Amniotic stem cell (primary cell): ENCODE measurements at regions not wholly inside any gene's neighbourhood (a gene's known extent, or its start where the extent isn't known, plus 50 kb on each side); places are given as distances from the start of the nearest gene placed in this dataset.

Experiments used
- DNase-seq: peaks from one replicate; lab custom pipeline; 2025; lab: John Stamatoyannopoulos, UW

DNA sequence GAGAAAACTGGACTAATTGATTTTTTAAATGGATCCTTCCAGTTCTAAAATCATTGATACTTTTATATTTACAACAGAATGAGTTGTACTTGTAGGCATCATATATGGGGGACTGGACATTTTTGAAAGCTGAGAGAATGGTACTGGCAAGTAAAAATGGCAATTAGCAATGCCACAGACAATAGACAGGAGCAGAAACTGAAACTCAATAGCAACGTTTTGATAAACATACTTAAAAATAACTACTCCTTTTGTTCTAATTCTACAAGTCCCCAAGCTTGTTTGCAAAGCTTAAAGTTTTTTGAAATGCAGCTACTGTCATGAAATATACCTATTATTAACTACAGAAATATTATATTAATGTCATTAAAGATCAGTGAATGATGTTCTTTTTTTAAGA, 52.8 kb upstream of the FBXL7 start:
- no peak for DNase-seq

DNA sequence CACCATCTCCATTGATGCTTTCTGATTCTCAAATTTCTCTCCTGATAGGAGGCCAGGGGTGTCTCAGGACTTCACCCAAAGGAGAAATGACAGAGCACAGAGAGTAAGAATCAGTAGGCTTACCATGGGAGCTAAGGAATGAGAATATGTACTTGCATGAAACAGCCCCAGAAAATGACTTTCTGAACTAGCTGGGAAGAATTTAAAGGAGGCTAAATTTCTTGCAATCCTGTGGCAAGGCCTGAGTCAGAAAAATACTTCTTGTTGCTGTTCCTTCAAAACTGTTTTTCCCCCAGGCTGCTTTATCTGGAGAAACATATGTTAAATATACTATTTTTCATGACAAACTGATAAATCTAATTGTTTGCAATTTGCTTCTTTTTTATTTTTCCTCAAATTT, 53.4 kb upstream of the FBXL7 start:
- peak; percentile 39 for DNase-seq

DNA sequence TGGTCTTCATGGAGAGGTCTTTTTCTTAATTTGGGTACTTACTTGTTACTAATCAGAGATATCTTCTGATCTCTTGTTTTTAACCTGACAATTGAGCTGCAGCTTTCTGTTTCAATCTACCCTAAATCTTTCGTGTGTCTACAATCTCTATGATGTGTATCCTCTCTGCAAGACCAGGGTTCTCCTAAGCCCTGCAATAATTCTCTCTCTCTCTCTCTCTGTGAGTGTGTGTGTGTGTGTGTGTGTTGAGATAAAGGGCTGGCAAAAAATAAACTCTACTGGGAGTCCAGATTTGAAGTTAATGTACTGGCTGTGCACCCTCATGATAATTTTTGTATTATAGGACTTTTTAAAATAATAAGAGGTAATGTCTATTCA, 57.8 kb upstream of the FBXL7 start:
- DNase-seq: no peak

DNA sequence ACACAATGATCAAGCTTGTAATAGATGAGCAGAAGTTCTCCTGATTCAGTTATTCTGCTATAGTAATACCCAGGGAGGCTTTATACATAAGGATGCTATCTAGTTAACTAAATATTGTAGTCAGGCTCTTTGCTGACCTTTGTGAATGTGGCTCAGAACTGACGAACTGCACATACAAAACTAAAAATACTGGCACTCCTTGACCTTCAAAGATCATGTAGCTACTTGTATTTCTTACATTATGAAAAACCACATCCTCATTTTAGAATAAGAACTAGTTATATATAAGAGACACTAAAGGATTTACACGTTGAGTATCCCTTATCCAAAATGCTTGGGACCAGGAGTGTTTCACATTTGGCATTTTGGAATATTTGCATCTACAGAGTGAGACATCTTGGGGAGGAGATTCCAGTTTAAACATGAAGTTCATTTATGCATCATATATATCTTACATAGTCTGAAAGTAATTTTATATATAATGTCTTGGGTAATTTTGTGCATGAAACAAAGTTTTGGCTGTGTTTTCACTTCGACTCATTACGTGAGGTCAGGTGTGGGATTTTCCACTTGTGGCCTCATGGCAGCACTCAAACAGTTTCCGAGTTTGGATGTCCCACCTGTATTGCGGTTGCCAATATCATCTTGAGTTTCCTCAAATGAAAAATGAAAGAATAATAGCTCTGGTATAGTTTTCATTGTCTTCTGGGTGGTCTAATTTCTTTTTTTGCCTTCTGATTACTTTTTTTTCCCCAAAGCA, 58.4 kb upstream of the FBXL7 start:
- DNase-seq: no peak

DNA sequence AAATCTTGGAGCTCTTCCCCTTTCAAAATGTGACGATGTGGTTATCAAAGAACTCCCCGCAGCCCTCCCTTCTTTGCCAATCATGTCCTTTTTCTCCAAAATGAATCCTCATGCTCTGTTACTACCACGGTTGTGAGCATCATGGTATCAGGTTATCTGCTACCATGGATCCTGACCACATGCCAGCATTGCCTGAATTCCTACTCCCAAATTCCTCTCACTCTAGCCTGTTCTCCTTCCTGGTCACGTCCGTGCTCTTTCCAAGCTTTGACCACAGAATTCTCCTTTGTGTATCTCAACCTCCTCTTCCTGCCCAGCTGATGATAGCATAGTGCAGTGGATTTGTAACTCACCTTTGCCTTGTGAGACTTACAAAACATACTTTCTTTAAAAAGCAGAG, 59.5 kb upstream of the FBXL7 start:
- no peak for DNase-seq

DNA sequence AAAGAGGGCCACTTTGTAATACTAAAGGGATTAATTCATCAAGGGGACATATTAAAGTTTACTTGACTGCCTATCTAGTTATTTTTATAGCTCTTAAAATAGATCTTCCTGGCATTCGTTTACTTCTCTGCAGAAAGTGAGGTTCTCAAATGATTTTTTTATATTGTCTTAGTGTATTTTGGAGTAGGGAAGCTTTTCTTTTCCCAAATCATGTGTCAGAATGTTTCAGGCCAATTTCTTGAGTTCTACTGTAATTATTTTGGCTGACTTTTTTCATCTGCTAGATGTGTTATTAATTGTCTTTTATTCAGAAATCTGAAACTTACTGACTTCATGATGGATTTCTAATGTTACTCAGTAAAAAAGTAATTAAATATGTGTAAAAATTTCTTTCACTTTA, 60.2 kb upstream of the FBXL7 start:
- no peak for DNase-seq

DNA sequence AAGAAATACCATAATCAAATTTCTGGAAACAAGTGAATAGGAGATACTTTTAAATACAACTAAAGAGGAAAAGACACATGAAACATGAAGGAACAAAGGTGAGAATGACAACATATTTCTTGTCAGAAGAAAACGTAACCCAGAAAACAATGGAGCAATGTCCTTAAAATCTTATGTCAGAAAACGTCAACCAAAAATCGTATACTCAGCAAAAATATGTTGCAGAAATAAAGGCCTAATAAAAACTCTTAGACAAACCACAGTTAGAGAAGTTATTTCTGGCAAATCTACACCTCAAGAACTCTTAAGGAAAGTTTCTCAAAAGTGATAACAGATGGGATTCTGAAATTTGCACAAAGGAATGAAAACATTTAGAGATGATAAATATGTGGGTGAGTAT, 66.3 kb upstream of the FBXL7 start:
- no peak for DNase-seq

DNA sequence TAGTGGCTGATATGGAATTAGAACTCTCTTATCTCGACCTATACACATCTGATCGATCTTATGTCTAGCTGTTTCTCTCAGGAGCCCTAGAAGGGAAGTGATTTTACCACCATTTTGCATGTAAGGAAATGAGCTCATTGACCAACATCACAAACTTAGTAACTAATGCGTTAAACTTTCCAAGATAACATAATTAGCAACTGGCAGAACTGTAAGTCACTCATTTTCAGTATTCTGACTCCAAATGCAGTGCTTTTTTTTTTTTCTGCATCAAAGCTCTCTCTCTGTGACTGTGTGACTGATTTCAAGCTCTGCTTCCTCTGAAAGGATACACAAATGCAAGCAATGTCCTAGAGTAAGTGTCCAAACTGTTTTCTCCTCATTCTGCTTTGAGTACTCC, 68.1 kb upstream of the FBXL7 start:
- no peak for DNase-seq

DNA sequence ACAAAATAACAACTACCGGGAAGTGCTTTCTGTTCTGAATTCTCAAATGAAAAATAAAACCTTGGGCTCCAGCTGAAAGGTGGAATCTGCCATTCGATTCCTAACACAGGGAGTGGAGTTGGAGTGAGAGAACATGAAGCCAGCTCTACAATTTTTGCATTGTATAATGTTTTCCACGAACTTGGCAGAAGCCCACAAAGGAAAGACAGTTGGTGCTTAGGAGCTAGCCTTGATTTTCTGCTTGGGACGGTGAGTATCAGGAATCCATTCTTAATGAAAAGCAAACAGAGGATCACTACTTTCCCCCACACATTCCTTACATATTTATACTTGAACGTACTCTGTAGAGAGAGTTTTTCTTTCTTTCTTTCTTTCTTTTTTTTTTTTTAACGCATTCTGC, 74.2 kb upstream of the FBXL7 start:
- no peak for DNase-seq

DNA sequence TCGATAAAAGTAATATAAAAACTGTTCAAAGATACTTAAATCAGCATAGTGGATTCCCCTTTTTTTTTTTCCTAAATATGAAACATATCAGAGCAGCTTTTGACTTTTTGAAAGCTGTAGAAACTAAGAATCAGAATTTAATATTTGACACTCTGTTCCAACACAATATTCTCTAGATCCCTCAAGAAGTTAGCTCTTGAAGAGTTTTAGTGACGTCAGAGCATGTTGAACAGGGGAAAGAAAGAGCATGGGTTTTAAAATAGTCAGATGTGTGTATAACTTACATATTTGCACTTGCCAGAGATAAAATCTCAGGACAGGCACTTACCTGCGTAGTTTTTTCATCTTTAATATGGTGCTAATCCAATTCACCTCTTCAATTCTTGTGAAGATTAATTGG, 75.2 kb upstream of the FBXL7 start:
- DNase-seq: no peak

DNA sequence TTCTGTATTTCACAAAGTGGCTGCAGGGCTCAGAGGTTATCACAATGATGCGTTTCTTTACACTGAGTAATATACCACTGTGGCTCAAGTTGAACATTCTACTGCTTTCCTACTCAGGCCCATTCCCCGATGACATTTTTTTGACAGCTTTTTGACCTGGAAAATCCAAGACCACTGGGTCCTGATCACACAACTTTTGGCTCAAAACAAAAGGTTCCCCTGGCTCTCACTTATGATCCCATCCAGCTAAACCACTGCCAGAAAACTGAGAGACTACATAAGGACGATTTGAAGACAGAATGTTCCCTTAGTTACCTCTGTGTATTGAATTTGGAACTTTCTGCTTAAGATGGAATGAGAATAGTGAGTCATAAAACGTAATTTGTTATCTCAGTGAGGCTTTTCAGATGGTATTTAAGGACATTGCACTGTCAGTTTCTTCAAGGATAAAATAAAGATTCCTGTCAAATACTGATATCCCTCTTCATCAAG, 78.0 kb upstream of the FBXL7 start:
- no peak for DNase-seq

DNA sequence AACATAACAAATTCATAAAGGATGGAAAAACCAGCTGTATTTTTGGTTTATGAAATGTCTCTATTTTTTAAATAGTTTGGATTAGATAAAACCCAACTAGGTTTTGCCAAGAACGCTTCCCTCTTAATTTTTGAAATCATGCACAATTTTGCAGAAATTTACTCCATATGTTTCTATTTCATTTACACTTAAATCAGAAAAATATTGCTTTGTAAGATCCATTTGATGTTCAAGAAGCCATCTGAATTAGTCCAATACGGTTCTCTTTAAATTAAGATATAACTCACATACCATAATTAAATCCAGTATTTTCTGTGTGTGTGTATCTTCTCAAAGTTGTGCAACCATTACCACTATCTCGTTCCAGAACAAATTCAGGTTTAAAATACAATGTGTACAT, 78.6 kb upstream of the FBXL7 start:
- DNase-seq: no peak

DNA sequence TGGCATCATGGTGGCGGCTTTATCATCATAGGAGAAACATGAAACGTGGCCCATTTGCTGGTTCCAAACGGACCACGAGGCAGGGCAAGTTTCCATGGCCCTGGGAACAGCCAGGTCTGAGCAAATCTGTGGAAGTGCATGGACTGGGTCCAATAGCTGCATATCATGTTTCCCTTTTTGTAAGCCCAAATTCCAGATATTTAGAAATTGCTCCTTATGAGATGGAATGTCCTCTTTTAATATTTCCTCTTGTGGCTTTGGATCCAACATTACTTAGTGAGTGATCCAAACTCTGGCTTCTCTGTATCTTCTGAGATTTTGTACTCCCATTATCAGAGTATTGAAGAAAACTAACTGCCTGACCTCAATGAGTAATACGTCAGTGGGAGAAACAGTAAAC, 79.8 kb upstream of the FBXL7 start:
- no peak for DNase-seq

DNA sequence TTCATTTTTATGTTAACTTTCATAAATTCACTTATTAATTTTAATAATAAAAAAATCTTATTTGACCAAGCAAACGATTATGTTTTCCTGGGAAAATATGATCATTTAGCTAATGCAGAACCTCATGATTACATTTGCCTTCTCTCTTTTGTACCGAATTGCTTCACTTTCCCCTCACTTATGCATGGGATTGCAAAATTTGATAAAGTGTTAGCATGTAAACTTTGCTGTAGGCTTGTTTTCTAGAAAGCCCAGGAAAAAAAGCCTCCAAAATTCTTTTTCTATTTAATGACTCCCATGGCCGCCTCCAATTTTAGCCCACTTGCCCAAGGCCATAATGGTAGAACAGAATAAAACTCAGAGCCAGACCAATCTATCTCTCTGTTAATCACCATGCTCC, 82.8 kb upstream of the FBXL7 start:
- DNase-seq: no peak

DNA sequence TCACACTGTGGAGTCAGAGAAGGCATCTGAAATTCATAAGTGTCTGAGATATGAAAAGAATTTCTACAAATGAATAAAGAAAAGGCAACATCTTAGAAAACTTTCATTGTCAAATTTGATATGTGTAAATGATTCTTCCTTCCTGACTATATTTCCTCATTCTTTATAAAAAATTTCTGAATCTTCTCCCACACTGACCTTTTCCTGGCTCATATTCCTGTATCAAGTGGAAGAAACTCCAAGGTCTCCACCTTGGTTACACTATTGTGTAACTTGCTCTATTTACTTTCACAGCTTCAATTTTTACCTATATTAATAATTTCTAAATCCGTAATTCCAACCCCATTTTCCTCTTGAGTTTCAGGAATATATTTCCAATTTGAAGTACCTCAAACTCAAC, 93.5 kb upstream of the FBXL7 start:
- no peak for DNase-seq

DNA sequence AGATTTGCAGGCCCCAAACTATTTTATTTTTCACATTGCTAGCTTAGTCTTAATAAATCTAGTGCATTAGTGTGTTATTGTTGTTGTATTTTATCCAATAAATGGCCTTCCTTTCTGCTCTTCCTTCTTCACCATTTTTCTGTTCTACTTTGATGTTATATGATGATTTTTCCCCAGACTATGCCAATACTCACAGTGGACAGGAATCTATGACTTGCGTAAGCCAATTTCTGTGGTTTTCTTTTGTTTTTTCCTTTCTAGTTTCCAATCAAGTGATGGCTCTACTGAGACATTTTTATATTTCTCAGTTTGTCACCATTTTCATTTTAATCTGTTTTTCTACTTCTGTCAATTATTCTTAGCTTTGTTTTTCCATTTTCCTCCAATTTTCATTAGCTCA, 106.8 kb upstream of the FBXL7 start:
- no peak for DNase-seq

DNA sequence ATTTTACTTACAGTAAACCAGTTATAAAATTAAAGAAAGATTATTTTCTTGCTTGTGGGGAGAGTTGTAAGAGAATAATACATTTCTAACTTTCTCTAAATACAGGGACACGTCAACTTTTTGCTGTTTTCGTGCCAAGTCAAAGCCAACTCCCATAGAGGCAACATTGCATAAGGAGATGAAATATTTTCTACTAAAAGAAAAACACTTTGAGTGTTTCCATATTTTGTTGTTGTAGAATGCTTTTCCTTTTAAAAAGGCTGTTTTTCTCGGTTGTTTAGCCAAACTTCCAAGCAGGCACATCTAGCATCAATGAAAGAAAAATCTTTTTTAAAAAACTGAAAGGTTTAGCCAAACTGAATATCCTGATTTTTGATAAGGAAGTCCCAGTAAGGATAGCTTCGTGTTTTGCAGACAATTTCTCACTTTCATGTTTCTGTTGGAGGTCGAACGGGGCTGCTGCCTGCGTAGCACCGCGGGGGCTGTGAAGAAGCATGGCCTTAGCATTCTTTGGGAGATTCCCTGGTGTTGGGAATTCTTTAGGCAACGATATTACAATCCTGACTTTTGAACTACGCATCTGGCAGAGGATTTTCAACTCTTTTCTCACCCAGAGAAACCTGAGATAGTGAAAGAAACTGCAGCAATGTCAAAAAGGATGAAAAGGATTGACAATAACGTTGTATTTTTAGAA, 108.1 kb upstream of the FBXL7 start:
- no peak for DNase-seq

DNA sequence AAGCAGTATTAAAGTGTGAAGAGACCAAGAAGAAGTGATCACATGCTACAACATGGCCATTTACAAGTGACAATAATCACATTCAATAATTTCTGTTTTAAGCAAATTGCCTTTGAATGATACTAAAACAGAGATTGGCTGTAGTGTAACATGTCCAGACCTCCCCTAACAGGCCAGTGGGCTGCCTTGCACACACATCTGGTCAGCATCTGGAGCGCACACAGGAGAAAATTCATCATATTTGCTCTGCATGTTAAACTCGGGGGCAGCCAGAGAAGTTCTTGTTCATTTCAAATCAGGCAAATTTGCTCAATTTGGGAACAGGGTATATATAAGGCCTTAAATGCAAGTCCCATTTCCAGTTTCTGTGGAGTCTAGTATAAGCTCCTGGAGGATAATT, 111.1 kb upstream of the FBXL7 start:
- DNase-seq: no peak

DNA sequence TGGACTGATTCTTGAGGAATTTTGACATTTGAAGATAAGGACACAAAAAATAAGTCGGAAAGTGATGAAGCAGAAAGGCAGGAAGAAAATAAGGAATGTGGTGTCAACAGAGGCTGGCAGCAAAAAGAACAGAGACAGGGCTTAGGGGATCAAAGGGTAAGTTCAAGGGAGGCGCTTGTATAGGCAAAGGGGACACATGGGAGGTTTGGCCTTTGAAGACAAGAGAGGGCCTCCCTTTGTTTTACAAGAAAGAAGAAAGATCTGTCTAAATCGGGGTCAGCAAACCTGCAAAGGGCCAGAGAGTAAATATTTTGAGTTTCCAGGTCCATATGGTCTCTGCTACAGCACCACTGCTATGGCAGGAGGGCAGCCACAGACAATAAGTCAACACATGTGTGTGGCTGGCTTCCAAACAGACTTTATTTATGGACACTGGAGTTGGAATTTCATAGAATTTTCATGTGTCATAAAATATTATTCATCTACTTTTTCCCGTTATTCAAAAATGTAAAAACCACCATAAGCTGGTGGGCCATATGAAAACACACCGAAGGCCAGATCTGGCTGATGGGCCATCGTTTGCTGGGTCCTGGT, 112.0 kb upstream of the FBXL7 start:
- DNase-seq: no peak

DNA sequence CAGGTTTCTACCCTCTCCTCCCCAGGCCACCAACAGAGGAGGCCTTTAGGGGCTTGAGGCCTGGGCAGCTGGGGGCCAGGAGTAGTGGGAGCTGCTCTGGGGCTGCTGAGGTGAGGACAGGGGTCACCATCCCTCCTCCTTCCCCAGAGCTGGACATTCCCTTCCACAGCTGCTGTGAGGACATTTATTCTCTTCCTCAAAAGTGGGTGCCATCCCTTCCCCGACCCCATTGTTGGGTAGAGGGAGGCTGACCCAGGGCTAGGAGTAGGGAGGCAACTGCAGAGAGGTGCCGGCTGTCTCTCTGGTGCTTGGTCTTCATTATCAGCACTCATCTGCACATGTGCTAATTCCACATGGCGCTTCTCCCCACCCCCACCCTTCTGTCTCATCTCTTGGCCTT, 113.9 kb upstream of the FBXL7 start:
- DNase-seq: no peak

DNA sequence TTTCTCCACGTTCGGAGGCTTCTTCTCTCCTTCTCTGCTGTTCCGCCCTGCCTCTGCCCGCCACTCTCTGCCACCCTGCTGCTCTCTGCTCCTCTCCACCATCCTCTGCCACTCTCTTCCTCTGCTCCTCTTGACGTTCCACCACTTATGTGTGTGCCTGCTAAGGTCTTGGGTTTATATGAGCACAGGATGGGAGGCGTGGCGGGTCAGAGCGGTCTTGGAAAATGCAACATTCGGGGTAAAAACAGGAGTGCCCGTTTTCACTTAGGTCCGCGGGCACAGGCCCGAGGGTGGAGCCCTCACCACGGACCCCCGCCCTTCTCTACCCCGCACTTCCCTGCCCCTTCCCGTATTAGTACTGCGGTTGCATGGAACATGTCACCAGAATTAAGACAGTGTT, 114.4 kb upstream of the FBXL7 start:
- DNase-seq: no peak

DNA sequence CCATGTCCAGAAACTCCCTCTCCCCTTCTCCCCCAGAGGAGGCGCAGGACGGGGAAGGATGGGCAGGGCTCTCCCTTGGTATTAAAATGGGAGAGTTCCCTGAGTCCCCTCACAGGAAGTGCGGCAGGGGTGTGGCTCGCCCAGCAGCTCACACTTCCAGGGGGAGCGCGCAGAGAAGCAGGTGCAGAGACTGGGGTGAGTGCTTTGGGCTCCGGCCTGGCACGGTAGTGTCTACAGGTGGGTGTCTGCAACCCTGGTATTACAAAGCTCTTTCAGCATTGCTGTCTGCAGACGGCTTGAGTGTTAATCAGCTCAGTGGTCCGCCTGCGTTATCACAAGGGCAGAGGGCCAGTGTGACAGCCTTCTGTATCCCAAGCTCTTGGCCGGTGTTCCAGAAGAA, 114.9 kb upstream of the FBXL7 start:
- DNase-seq: no peak

DNA sequence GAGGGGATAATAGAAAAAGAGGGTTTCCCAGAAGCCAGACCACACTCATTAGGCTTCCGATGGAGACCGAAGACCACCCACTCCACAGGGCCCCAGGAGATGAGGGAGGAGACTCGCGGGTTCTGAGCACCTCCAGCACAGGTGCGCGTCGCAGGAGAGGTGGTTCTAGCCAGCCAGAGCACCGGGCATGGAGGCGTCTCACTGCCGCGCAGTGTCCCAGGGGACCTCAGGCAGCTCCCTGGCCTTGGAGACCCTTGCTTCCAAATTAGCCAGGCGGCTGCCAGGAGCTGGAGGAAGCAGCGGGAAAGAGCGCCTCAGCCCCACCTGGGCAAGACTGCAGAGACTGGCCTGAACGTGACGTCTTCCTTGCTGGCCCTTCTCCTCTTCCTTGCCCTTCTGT, 115.4 kb upstream of the FBXL7 start:
- DNase-seq: no peak

DNA sequence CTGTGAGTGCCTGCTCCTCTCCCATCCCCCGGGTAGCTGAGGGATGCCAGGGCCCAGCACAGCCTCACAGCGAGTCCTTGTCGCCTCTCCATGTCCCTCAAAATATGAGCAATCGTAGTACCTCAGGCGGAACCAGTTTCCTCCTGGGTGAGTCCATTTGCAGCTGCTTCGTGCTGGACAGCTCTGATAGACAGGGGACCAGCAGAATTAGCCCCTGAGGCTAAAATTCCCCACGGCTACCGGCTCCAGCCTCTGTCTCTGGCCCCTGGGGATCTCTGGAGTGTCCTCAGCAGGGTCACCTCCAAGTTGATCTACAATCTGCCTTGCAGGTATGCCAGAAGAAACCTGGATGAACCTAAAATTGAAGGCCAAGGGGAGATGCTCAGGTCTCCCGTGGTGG, 115.8 kb upstream of the FBXL7 start:
- no peak for DNase-seq
